ENCODE measurements at regions not wholly inside any gene's neighbourhood (a gene's known extent, or its start where the extent isn't known, plus 50 kb on each side); places are given as distances from the start of the nearest gene placed in this dataset.

- H3K27ac ChIP-seq = no peak overlapping the region
- no peak for TF ChIP-seq ZFX (IDR thresholded peaks at IDR 0.05)
- no peak for TF ChIP-seq CTCF (conservative IDR thresholded peaks at IDR 0.05)
Observed at GRCh38 chr3:28743831-28744230, 395.2 kb upstream of the AZI2 start.

GRCh38 chr3:28745436-28745835 lies 396.8 kb upstream of the AZI2 start:
- TF ChIP-seq ZFX (IDR thresholded peaks at IDR 0.05) = no peak
- no peak for TF ChIP-seq CTCF (conservative IDR thresholded peaks at IDR 0.05)

GRCh38 chr3:28745916-28746617 lies 397.4 kb upstream of the AZI2 start:
- no peak for TF ChIP-seq ZFX (IDR thresholded peaks at IDR 0.05)
- no peak for TF ChIP-seq CTCF (conservative IDR thresholded peaks at IDR 0.05)
- H3K27ac ChIP-seq = no peak overlapping the region

More at GRCh38 chr3:28745436-28745835, 396.8 kb upstream of the AZI2 start:
- H3K27ac ChIP-seq = no peak overlapping the region

- no peak for TF ChIP-seq CTCF (conservative IDR thresholded peaks at IDR 0.05)
- TF ChIP-seq ZFX (IDR thresholded peaks at IDR 0.05) = no peak
- no peak overlapping the region for H3K27ac ChIP-seq
Observed at GRCh38 chr3:28746990-28747389, 398.4 kb upstream of the AZI2 start.

GRCh38 chr3:28751864-28752263 lies 403.2 kb upstream of the AZI2 start:
- H3K27ac ChIP-seq = no peak overlapping the region
- TF ChIP-seq CTCF (conservative IDR thresholded peaks at IDR 0.05) (no peak), ZFX (IDR thresholded peaks at IDR 0.05) (no peak)

GRCh38 chr3:28752290-28752689 lies 403.7 kb upstream of the AZI2 start:
- H3K27ac ChIP-seq = no peak overlapping the region
- TF ChIP-seq CTCF (conservative IDR thresholded peaks at IDR 0.05) (no peak), ZFX (IDR thresholded peaks at IDR 0.05) (no peak)

- TF ChIP-seq ZFX (IDR thresholded peaks at IDR 0.05) (no peak), CTCF (conservative IDR thresholded peaks at IDR 0.05) (no peak)
- no peak overlapping the region for H3K27ac ChIP-seq
Observed at GRCh38 chr3:28756056-28756455, 407.4 kb upstream of the AZI2 start.
